ENCODE measurements at regions not wholly inside any gene's neighbourhood (a gene's known extent, or its start where the extent isn't known, plus 50 kb on each side); places are given as distances from the start of the nearest gene placed in this dataset.

DNA sequence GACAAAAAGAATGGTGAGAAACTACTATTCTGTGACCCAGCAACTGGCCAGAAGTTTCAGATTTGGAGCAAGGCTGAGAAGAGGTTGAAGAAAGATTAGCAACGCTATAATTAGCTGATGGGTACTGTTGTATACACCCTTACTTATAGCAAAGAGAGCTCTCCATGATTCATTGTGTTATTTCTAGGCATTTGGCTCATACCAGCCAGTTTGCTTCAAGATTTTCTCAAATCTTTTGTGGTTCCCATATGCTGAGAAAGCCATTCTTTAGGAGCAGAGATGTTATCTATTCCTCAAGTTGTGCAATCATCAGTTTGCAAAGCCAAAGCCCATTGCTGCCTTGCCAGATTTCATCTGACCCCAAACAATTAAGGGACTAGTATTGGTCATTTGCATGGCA lies 179.4 kb downstream of the ETS1 start:
- no peak for DNase-seq (ENCODE audit: low read depth in 1 of 2, low spot score in 1 of 2)

- DNase-seq (ENCODE audit: low read depth in 1 of 2, low spot score in 1 of 2) = no peak
Observed at GRCh38 chr11:128405714-128406662, 181.4 kb downstream of the ETS1 start.

- no peak for DNase-seq (ENCODE audit: low read depth in 1 of 2, low spot score in 1 of 2)
Observed at GRCh38 chr11:128405112-128405511, 182.2 kb downstream of the ETS1 start.

DNA sequence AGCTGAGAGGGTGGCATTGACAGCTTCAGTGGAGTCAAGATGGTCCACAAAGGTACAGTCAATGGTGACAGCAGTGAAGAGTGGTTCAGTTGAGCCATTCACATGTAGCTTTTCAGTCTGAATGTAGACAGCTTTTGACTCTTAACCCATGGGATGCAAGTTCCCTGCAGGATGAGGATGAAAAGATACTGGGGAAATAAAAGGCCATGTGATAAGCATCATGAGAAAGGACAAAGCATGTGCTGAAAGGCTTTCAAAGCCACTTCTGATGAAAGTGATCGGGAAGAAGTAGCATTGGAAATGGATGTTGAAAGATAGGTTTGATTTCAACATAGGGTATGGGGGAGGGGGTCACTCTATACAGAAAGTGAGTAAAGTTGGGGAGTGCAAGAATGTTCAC lies 182.9 kb downstream of the ETS1 start:
- DNase-seq (ENCODE audit: low read depth in 1 of 2, low spot score in 1 of 2) = no peak

DNA sequence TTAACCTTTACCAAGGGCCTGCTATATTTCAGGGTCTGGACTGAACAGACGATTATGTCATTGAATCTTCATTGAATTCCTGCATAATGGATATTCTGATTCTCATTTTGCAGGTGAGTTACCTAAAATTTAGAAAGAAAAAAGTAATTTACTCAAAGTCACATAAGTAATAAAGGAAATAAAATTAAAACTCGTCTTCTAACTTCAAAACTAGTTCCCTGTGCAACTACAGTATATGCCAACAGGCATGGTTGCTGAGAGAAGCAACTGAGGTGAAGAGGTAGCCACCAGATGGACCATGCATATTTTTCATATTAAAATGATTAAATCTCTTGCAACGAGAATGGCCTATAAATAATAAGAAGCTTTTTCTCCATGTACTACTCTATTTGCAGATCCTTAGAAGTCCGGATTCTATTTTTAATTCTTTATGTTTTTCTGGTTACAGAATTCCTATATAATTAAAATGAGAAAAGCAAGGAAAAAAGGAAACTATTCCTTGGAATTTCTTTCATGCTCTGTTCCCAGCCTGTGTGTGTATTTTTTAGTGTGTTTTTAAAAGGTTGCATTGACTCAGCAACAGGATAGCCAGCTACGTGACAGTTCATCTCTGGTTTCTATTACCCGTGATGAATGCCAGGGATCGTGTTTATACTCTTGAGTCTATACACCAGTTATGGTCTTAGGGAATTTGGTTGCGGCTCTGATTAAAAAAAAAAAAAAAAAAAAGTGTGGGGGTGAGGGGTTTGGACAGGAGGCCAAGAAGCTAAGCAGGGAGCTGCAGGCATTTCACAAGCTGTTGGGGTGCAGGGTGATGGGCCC lies 186.8 kb downstream of the ETS1 start:
- no peak for DNase-seq (ENCODE audit: low read depth in 1 of 2, low spot score in 1 of 2)

GRCh38 chr11:128399251-128400121 lies 187.9 kb downstream of the ETS1 start:
- DNase-seq (ENCODE audit: low read depth in 1 of 2, low spot score in 1 of 2) = no peak

DNA sequence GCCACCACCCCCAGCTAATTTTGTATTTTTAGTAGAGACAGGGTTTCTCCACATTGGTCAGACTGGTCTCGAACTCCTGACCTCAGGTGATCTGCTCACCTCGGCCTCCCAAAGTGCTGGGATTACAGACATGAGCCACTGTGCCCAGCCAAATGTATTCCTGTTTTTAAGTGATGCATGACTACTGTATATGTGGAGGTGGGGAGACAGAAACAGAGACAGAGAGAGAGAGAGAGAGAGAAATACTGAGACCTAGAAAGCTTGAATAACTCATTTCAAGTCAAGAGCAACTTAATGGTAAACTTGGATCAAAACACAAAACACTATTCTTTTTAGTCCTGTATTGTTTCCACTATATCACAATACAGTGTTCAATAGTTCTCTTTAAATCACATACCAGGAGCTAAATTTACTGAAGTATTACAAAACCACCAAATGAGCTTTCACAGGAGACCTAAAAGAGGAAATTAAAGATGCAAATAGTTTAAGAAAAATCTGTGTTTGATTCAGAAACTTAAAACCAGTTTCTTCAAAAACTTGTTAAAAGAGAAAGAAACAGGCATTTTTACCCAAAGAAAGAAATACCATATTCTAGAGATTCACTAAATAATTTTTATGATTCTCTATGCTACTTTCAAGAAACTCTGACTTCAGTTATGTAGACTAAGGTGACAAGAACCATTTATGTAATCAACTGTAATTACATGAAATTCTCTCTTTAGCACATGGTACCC lies 188.7 kb downstream of the ETS1 start:
- no peak for DNase-seq (ENCODE audit: low read depth in 1 of 2, low spot score in 1 of 2)

- no peak for DNase-seq (ENCODE audit: low read depth in 1 of 2, low spot score in 1 of 2)
Observed at GRCh38 chr11:128397362-128397761, 190.0 kb downstream of the ETS1 start.

- no peak for DNase-seq (ENCODE audit: low read depth in 1 of 2, low spot score in 1 of 2)
Observed at GRCh38 chr11:128394431-128395089, 192.8 kb downstream of the ETS1 start.

DNA sequence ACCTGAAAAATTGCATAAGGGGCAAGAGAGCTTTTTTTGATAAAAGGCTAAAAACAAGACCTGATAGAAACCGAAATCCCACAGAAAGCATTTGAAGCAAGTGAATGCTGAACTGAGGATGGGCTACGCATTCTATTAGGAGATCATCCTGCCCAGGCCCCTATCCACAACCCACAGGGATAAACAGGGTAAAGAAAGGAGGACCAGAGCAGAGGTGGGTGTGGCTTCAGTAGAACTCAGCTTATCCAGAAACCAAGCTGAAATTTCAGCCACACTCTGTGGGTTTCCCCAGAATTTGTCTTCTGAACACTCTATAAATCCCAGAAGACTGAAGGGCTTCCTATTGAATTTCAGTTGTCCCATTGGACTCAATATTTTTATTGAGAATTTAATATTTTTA lies 195.1 kb downstream of the ETS1 start:
- no peak for DNase-seq (ENCODE audit: low read depth in 1 of 2, low spot score in 1 of 2)

DNA sequence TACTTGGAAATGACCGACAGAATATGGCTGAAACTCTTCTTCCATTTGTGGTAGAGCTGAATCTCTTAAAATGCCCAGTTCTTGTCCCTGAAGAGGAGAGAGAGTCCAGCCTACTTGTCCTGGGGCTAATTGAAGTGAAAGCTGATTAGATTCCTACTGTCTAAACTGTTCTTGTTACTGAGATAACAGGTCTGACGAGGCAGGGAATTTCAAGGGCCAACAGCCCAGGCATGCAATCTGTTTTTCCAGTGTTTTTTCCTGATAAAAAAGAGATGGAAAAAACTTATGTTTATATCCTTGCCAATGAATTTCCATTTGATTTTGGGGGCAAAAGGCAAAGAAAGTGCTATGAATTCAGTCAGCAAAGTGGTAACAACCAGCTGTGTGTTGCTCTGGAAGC lies 195.5 kb downstream of the ETS1 start:
- DNase-seq (ENCODE audit: low read depth in 1 of 2, low spot score in 1 of 2) = no peak

DNA sequence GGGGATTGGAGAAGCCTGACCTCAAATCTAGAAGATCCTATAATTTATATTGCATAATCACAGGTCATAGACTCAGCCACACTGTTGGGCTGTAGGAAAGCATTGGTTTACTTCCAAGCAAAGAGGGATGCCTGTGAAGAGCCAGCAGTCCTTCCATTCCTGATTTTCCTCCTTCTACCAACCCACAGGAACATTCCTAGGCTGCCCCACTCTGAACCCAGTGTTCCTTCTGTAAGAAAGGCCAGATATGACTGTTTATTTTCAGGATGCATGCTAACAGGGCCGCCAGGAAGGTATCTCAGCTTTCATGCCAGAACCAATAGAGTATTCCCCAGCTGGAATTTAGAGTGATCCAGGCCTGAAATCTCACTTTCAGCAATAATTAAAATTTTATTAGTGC lies 197.1 kb downstream of the ETS1 start:
- no peak for DNase-seq (ENCODE audit: low read depth in 1 of 2, low spot score in 1 of 2)

DNA sequence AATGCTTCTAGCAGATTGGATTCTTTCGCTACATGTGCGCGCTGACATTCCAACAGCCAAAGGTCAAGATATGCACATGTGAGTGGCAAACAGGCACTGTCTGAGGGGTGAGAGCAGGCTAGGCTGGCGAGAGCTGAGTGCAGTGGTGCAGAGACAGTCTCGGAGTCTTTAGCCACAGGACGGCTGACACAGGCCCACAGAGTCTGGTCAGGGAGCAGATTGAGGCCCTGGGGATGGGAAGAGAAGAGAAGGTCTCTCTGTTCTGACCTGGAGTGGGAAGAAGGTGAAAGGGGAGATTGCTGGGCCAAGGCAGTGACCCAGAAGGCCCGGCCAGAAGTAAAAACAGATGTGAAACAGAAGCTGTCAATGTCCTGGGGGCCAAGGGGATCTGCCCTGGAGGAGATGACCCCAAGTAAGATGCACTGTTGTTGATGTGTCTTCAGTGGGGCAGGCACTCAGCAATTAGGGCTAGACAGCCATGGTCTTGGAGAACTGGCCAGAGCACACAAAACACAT lies 197.8 kb downstream of the ETS1 start:
- DNase-seq (ENCODE audit: low read depth in 1 of 2, low spot score in 1 of 2) = no peak

- DNase-seq (ENCODE audit: low read depth in 1 of 2, low spot score in 1 of 2) = no peak
Observed at GRCh38 chr11:128388206-128388815, 199.0 kb downstream of the ETS1 start.

GRCh38 chr11:128379587-128380580 lies 207.5 kb downstream of the ETS1 start:
- DNase-seq (ENCODE audit: low read depth in 1 of 2, low spot score in 1 of 2) = no peak

- DNase-seq (ENCODE audit: low read depth in 1 of 2, low spot score in 1 of 2) = no peak
Observed at GRCh38 chr11:128375961-128376360, 211.4 kb downstream of the ETS1 start.

DNA sequence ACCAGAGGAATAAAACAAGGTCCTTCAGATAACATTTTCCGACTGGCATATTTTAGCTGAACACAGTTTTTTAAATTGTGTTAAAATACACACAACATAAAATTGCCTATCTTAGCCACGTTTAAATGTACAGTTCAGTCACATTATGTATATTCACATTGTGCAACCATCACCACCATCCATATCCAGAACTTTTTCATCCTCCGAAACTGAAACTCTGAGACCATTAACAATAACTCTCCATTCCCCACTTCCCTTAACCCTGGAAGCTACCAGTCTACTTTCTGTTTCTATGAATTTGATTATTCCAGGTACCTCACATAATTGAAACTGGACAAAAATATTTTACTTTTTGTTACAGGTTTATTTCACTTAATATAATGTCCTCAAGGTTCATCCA lies 213.3 kb downstream of the ETS1 start:
- DNase-seq (ENCODE audit: low read depth in 1 of 2, low spot score in 1 of 2) = no peak

- no peak for DNase-seq (ENCODE audit: low read depth in 1 of 2, low spot score in 1 of 2)
Observed at GRCh38 chr11:128372977-128373376, 214.4 kb downstream of the ETS1 start.

Measured in stimulated activated CD4-positive, alpha-beta T cell treated with anti-CD3 and anti-CD28 coated beads, Interleukin-15, amount 100 ng/mL, for 1 hour (primary cell).